Inferior parietal cortex (tissue), 1 donor: ENCODE measurements at regions not wholly inside any gene's neighbourhood (a gene's known extent, or its start where the extent isn't known, plus 50 kb on each side); places are given as distances from the start of the nearest gene placed in this dataset.
"Not testable (repeated sequence)": the region's sequence is repeated elsewhere in the genome, so short reads cannot be mapped to it uniquely, and the experiment has no call there.

Experiments used
- DNase-seq: peaks from one replicate; pipeline ENCODE4 v3.0.0-alpha.2; 2016; ENCODE audit errors: extremely low spot score

DNA sequence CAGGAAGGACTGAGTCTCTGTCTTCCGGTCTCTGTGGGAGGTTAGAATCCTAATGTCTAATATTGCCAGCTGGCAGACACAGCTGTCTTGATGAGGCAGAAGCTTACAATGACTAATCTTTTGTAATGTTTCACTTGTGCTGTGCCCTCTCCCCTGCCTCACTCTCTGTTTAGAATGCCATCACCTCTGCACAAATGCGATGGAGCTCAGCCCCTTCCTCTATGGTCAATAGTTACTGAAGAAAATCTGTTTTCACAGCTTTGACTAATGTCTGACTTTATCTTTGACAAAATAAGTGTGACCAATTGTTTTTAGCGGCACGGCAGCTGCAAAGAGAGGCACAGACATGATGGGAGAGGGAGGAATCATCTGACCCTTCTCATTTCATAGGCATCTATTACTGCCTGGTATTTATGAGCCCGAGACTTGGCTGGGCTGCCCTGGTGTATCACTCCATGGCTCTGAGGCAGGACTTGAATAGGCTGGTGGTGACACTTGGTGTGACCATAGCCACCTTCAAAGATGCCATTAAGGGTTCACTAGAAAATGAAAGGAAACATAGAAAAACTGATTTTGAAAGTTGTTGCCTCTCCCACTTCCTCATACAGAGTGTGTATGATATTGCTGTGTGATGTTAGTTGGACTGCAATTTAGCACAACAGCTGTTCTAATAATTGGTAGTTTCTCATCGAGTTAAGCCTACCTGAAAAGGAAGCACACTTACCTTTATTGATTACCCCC, 163.2 kb upstream of the NBPF11 start:
- no peak for DNase-seq

DNA sequence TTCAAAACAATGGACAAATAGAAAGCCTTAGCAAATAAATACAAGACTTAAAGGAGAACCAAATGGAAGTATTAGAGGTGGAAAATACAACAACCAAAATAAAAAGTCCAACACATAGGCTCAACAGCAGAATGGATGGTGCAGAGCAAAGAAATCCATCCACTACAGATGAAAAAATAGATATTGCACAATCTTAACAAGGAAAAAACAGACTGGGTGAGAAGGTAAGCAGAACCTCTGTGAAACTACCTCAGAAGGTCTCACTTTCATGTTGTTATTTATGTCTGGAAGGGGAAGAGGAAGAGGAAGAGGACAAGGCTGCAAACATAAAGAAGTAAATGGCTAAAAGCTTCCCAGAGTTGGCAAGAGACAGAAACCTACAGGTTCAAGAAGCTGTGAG, 158.7 kb upstream of the NBPF11 start:
- DNase-seq, result no peak

DNA sequence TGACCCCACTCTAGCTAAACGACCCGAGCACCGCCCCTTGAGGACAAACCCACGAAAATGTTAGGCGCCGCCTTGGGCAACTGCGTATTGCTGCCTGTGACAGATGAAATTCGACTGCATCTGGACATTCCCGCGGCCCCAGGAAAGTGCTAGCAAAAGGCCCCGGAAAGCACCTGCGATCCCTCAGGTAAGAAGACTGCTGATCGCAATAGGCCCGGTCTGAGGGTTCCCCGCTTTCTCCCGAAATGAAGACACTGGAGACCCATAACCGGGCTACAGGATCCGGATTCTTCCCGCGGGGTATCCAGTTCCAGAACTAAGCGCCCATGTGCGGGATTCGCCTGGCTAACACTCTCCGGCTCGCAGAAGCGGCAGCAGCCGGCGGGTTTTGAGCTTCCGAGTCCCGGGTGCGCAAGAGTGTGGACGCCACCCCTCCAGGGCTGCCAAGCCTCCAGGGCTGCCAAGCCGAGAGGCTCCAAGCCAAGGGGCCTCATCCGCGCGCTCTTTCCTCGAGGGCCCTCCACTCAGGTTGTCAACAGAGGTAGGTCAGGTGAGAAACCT, 157.9 kb upstream of the NBPF11 start:
- DNase-seq, result no peak

DNA sequence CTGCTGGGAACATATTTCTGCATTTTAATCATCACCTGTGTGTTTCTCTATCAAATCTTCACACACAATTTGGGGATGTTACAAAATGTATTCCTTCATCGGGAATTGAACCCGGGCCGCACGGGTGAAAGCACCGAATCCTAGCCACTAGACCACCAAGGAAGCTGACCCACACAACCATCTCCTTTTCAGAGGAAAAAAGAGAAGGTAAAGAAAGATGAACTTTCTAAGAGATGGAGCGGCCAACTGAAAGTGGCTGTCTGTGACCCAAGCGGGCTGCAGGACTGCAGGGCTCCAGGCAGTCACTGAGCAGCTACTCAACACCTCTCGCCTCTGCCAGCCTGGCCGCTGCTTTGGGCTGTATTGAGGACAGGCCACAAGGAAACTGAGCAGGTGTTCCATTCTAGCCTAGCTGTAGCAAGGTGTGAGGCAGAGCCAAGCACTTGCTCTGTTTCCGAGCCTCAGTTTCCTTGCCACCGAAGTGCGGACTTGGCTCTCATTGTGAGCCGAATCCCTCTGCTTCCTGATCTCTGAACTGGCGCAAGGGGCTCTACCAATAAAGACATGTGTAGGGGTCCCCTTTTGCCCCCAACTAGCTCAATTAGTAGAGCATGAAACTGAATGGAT, 156.9 kb upstream of the NBPF11 start:
- no peak for DNase-seq

DNA sequence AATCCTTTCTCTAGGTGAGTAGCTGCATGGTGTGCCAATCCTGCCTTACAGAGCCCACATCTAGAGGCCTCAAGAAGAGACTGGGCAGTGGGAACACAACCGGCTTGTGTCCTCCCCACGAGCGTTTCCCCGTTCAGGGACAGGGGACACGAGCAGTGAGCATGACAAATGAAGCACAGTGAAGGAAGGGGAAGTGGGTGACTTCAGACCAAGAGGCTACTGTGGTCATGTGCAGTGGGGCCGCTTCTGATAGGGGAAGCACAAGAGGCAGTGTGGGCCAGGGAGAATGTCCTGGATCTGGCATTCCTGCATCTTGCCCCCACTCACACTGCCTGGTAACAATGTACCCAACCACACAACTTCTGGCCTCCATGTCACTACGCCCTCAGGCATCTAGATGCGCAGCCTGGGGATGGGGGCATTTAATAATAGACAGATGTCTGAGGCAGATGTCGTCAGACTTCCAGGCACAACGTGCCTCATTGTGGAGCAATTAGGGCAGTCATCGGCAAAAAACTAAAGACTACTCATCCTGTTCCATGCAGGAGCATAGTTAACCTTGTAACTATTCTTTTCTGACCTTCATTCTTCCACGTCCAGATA, 155.6 kb upstream of the NBPF11 start:
- no peak for DNase-seq

DNA sequence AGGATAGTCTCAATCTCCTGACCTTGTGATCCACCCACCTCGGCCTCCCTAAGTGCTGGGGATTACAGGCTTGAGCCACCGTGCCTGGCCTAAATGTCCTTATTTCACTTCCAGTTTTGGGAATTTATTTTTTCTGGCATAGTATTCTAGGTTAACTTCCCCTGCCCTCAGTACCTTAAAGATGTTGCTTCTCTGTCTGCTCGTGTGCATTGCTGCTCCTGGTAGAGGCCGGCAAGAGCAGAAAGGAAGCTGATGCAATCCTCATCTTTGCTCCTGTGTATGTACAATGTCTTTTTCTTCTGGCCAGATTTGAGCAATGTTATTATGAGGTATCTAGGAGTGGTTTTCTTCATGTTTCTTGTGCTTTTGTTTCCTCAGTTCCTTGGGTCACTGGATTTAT, 152.9 kb upstream of the NBPF11 start:
- not testable (repeated sequence) for DNase-seq

DNA sequence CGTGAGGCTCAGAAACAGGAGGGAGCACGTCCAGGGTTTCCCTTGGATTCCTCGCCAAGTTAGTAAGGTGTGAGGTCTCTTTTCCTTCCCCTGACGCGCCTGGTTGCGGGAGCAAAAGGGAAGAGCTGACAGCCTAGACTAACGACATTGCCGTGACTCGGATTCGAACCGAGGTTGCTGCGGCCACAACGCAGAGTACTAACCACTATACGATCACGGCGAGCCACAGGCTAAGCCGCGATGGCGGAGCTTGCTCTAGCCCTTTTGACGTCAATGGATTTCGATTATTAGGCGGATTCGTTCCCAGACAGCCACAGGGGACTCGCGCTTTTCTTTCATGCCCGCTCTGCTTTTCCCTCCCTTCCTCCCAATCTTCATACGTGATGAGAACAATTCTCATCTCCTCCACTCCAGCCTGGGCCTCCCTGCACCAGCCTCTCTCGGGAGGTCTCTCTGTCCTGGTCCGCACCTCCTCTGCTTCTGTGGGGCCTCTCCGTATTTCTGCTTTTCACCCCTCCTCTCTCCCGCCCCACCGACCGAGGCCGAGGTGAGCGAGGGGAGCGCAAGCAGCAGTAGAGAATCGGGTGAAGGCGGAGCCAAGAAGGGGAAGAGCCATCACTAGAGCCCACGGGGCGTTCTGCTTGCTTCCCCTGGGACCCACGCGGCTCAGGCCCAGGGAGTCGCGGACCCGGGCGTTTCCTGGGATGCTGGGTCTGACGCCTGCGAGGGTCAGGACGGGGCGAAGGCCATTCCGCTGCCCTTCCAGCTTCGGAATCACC, 150.7 kb upstream of the NBPF11 start:
- not testable (repeated sequence) for DNase-seq

DNA sequence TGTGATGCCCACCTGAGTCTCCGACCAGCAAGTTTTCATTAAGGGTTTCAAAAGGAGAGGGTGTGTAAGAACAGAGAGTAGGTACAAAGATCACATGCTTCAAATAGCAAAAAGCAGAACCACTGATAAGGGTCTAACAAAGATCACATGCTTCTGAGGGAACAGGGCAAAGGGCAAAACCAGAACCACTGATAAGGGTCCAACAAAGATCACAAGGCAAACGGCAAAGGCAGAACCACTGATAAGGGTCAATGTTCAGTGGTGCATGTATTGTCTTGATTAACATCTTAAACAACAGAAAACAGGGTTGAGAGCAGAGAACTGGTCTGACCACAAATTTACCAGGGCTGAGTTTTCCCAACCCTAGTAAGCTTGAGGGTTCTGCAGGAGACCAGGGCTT, 145.8 kb upstream of the NBPF11 start:
- DNase-seq, result not testable (repeated sequence)

DNA sequence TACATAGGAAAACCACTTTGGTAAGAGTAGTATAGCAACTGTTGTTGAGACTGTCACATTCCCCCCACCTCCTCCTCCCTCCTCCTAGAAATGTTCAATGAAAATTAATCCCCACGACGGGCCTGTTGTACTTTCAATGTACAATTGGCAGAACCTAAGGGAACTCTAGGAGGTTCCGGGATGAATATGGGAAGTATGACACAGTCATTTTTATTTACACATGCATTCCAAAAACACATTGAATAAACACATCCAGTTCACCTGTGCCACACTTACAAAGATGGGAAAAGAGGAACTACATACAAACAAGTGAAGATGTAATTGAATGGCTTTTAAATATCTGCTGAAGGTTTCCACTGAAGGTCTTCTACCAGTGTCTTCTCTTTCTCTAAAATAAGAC, 144.4 kb upstream of the NBPF11 start:
- no peak for DNase-seq

DNA sequence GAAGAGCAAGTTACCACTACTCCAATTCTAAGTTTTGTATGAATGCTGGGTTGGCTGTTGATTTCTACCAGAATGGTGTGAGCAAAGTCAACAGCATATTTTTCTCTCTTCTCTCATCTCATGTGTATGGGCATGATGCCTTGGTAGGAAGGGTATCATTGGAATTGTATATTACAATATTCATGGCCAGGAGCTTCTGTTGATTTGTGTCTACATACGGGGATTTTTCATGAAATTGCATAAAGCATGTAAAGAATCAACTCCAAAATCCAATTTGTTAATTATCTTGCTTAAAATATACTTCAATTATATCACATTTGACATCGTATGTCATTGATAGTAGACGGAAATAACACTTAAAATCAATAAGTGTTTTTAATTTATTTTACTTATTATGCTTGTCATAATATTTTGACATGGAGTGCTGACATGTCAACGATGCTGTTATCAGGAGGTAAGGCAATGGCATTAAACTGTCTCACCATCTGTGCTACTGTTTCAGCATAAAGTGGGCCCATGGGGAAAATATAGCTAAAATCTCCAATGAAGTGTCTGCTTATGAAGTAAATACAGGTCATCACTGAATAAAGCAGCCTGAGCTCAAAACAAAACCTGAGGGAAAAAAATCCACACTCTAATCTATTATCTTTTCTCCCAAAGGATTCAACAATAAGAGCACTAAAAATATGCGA, 142.2 kb upstream of the NBPF11 start:
- DNase-seq, result no peak

DNA sequence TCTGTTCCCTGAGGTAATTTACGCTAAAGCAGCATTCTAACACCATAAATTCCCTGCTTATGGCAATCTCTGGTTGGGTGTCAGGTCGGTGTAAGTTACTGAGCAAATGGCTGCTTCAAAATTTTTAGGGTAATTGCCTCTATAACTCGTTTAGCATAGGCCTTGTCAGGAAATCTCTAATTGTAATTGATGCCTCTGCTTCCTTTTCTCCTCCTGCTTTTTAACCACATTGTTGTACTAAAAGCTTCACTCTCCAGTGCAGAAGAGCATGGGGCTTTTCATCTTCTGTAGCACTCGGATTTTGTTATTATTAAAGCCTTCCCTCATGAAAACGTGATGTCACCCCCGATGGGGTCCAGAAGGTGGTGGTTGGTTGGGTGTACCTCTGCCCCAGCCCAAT, 141.6 kb upstream of the NBPF11 start:
- DNase-seq, result no peak

DNA sequence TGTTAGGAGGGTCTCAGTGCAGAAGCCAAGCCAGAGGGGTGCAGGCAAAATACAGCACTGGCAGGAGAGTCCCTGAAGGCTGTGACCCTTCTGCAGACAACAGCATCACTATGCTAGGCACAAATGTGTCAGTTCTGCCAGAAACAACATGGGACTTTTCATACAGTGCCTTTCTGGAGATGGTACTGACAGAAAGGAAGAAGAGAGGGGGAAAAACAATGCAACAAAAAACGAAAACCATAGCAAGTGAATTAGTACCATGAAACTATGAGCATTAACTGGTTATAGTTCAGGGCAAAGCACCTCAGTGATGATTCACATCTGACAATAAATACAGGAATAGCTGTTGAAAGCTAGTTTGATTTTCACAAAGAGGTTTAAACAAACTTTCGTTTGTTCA, 140.8 kb upstream of the NBPF11 start:
- DNase-seq, result no peak

DNA sequence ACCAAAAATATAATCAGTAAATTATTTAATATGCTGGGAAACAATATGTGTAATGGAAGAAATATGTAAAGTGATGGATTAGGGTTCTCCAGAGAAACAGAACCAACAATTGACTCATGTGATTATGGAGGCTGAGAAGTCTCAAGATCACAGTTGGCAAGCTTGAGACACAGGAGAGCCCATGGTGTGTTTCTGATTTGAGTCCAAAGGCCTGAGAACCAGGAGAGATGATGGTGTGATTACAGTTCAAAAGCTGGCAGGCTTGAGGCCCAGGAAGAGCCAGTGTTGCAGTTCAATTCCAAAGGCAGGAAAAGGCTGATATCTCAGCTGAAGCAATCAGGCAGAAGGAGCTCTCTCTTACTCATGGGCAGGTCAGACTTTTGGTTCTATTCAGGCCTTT, 138.8 kb upstream of the NBPF11 start:
- no peak for DNase-seq

DNA sequence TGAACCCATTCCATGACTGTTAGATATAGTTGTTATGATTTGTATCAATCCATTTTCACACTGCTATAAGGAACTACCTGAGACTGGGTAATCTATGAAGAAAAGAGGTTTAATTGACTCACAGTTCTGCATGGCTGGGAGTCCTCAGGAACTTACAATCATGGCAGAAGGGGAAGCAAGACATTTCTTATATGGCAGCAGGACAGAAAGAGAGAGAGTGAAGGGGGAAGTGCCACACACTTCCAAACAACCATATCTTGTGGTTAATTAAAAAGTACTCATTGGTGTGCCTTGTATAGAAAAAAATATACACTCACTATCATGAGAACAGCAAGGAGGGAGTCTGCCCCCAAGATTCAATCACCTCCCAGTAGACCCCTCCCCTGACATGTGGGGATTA, 137.6 kb upstream of the NBPF11 start:
- DNase-seq, result no peak

DNA sequence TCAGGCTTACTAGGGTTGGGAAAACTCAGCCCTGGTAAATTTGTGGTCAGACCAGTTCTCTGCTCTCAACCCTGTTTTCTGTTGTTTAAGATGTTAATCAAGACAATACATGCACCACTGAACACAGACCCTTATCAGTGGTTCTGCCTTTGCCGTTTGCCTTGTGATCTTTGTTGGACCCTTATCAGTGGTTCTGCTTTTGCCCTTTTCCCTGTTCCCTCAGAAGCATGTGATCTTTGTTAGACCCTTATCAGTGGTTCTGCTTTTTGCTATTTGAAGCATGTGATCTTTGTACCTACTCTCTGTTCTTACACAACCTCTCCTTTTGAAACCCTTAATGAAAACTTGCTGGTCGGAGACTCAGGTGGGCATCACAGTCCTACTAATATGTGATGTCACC, 133.9 kb upstream of the NBPF11 start:
- DNase-seq, result not testable (repeated sequence)

DNA sequence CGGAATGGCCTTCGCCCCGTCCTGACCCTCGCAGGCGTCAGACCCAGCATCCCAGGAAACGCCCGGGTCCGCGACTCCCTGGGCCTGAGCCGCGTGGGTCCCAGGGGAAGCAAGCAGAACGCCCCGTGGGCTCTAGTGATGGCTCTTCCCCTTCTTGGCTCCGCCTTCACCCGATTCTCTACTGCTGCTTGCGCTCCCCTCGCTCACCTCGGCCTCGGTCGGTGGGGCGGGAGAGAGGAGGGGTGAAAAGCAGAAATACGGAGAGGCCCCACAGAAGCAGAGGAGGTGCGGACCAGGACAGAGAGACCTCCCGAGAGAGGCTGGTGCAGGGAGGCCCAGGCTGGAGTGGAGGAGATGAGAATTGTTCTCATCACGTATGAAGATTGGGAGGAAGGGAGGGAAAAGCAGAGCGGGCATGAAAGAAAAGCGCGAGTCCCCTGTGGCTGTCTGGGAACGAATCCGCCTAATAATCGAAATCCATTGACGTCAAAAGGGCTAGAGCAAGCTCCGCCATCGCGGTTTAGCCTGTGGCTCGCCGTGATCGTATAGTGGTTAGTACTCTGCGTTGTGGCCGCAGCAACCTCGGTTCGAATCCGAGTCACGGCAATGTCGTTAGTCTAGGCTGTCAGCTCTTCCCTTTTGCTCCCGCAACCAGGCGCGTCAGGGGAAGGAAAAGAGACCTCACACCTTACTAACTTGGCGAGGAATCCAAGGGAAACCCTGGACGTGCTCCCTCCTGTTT, 128.9 kb upstream of the NBPF11 start:
- DNase-seq, result not testable (repeated sequence)

DNA sequence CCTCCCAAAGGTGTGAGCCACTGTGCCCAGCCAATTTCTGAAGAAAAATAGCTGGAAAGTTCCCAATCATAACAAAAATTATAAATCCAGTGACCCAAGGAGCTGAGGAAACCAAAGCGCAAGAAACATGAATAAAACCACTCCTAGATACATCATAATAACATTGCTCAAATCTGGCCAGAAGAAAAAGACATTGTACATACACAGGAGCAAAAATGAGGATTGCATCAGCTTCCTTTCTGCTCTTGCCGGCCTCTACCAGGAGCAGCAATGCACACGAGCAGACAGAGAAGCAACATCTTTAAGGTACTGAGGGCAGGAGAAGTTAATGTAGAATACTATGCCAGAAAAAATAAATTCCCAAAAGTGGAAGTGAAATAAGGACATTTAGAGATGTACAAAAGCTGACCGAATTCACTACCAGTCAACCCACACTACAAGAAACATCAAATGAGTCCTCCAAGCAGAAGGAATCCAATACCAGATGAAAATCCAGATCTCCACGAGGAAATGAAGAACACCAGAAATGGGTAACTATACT, 127.0 kb upstream of the NBPF11 start:
- not testable (repeated sequence) for DNase-seq

DNA sequence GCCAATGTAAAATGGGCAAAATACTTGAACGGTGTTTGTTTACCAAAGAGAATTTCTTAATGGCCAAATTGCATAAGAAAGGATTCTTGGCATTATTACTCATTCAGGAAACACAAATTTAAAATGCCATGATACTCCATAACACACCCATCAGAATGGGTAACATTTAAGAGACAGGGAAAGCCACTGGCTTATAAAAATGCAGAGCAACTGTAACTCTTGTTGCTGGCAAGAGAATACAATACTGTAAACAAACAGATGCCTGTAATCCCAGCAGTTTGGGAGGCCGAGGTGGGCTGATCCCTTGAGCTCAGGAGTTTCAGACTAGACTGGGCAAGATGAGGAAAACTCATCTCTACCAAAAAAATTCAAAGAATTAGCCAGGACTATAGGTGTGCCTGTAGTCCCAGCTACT, 125.8 kb upstream of the NBPF11 start:
- DNase-seq, result not testable (repeated sequence)

DNA sequence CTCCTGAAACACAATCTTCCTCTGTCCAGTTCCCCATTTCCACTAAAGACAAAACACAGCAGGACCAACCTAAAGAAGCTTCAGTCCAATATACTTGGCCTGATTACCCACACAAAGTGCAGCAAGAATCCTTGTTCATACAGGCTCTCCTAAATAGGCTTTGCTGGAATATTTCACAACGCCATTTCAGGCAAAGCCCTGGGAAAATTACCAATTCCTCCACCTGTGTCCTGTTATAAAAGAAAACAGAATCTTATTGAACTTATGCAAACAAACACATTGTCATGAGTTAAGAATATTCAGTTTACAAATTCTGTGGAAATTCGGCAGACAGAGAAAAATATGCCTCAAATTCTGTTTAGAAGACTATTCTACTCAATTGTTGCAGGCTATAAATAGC, 115.0 kb upstream of the NBPF11 start:
- DNase-seq, result not testable (repeated sequence)
